GM21576 (cell line): ENCODE measurements at regions not wholly inside any gene's neighbourhood (a gene's known extent, or its start where the extent isn't known, plus 50 kb on each side); places are given as distances from the start of the nearest gene placed in this dataset.
A peak's percentile ranks its signal among the peaks of the same experiment; 100 is the strongest.

Source experiments
- ATAC-seq: cut with Tn5 transposase; IDR thresholded peaks from one replicate; pipeline ENCODE4 v1.9.1; 2021; ENCODE audit warnings: mild to moderate bottlenecking, moderate library complexity; ENCODE audit not compliant: unreplicated experiment

DNA sequence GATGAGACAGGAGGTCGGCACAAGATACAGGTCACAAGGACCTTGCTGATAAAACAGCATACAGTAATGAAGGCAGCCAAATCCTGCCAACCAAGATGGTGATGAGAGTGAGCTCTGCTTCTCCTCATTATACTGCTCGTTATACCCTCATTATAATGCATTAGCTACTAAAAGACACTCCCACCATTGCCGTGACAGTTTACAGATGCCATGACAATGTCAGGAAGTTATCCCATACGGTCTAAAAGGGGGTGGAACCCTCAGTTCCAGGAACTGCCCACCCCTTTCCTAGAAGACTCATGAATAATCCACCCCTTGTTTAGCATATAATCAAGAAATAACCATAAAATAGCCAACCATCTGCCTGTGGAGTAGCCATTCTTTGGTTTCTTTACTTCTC is 224.2 kb downstream of the RBM43 start:
- no peak for ATAC-seq

DNA sequence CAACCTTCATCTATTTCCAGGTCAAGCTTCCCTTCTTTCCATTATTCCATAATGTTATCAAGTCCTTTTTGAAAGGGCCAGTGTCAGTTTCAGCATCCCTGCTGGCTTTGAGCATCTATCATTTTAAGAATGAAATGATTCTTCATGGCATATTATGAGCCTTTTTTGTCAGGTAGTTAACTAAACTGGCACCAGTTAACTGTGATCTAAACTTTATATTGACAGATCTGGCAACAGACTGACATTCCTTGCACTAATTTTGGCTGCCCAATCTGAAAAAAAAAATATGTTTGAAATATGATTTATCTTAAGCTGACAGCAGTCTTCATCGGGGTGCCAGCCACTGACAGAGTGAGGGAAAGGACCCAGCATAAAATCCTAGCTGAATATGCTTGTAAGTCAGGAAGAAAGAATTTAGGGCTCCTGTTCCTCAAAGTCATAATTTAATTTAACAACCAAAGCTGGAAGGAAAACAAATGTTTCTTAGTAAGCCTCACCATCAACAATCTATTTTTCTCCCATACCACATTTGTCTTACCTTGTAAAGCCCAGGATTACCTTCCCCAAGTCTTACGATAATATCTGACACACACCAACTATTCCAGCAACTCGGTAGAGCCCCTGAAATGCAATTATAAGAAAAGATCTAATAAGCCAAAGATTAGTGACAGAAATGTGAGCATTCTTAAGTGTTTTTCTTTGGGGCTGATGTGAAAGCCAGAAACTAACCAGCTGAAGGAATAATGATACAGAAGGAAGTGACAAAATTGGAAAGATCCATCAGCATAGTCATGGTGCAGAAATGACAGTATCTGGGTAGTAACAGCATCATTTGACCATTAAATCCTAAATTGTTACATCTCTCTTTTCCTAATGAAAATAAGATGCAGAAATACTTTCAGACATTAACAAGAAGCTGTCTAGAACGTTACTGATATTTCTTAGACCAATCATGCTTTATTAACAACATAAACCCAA is 228.1 kb downstream of the RBM43 start:
- no peak for ATAC-seq

DNA sequence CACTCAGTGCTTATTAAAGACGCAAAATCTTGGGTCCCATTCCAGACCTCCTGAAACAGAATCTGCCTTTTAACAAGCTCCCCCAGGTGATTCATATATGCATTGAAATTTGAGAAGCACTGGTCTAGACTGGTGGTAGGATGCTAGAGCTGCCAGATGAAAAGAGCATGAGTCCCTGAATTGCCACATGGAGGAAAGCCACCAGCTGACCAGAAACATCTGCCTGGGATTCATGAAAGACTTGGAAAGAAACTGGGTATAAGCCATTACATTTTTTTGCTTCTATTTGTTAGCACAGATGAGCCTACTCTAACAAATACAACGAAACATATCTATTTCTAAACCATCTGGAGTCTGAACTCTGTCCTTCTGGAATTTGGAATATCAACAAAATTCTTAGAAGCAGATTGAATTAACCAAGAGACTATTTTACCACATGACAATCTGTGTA is 228.9 kb downstream of the RBM43 start:
- no peak for ATAC-seq

DNA sequence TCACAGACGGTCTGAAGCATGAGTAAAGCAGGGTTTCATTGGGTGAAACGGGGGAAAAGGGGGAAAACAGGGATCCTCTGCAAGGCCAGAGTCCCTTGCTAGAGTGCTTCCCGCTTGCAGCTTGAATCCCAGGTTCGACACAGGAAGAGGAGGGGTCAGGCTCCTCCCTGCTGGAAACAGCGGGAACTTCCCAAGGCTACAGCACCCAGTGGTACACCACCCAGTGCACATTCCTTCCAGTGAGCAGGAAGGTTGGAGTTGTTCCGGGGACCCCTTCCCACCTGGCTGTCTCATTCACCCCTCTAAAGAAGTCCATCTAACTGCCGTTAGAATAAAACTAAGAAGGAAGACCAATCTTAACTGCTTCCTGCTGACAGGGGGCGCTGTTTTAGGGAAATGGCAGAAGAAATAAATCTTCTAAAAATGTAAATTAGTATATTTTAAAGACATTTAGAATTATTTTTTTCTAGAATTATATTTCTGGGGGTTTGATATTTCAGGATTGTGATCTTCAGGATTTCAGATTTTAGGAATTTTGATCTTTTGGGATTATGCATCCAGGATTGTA is 230.9 kb downstream of the RBM43 start:
- ATAC-seq: no peak

DNA sequence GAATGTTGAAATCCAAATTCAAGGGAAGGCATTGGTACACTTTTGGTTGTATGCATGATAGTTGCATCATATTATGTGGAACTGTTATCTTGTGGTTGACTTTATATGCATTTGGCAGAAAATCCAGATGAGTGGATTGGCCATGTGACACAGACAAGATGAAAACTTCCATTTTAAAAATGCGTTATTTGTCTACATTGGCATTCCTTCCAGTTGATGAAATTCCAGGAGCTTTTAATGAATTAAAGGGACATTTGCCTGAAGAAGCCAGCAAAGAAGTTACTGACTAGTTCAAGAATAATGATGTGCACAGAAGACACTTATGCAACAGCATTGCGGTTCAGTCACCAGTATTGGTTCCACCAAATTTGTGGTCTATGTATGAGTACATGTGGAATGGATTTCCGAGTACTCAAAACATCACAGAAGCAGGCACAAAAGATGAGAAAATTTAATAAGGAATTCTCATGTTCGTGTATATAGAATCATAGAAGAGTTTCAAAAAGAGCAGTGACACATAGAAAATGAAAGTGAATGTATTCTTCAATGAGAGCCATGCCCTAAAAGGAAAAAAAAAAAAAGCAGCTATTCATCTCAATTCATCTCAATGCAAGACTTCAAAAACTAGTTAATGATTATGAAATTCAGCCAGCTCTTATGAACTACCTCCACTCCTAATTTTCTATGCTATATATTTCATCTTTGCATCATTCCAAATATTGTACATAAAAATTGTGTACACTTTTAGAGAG is 232.1 kb downstream of the RBM43 start:
- ATAC-seq: no peak

DNA sequence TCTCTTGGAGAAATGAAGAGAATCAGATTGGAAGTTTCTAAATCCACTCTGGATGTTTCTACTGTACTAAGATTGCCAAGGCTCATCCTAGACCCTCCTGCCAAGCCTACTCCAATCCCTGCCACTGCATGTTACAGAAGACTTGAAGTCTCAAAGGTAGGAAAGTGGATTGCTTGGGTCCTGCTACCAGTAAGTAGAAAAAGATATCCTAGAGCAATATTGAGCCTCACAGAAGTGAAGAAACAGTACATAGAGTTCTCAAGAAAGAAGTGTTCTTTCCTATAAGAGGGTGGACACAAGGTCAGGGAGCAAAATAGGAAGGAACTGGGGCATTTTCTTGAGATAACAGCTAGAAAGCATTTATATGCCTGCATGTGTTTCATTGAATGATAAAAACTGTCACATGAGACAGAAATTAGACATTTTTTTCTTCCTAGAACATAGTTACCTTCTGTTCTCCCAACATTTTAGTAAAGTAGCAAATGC is 232.9 kb downstream of the RBM43 start:
- ATAC-seq: no peak

DNA sequence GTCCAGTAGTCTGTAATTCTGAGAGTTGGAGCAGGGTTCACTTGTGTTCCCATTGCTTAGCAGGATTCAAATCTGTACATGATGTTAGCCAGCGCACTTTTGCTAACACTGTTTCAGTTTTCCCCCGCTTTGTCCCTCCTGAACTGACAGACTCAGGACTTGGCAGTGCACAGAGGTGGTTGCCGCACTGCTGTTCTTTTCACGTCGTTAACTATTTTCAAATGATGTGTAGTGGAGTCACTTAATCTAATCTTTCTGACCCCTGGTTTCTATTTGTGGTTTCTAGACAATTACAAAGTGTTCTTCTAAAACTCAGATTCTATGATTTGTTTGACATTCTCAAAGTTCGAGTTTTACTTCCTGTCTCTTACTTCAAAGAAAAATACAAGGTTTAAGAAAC is 234.5 kb downstream of the RBM43 start:
- no peak for ATAC-seq

DNA sequence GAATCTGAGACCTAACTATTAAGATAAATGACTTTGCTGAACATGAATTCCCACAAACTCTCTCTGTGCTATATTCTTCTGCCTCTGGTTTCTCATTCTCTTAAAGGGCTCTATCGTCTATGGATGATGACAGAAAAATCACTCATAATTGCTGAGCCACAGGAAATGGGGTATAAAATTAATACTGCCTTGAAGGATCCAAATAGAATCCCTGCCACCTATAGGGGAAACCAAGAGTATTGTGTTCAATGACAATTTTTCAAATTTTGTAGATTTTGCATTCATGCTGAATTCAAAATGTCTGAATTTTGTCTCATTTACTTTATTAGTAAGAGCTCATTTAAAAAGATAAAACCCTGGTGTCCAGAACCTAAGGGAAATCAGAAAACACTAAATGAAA is 235.8 kb downstream of the RBM43 start:
- no peak for ATAC-seq

DNA sequence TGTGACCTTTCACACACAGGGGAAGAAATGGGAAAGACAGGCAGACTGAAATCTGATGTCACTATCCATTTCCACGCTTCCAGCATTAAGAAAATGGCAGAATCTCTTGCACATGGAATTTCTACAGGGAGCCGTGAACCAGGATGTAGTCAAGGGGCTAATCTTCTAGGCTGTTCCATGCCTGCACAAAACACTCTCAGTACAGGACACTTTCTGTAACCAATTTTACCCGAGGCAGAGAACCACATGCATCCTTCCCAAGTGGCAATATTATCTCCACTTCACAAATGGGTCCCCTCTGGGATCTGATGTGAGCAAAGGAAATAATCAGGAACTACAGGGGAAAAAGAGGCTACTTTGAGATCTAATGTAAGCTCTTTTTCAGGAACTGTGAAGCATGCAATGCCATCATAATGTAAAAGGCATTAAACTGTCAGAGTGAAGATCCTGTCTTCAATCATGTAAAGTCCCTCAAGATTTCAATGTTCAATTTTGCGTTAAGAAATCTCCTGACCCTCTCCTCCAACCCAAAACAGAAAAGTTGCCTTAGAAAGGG is 236.9 kb downstream of the RBM43 start:
- ATAC-seq: no peak

DNA sequence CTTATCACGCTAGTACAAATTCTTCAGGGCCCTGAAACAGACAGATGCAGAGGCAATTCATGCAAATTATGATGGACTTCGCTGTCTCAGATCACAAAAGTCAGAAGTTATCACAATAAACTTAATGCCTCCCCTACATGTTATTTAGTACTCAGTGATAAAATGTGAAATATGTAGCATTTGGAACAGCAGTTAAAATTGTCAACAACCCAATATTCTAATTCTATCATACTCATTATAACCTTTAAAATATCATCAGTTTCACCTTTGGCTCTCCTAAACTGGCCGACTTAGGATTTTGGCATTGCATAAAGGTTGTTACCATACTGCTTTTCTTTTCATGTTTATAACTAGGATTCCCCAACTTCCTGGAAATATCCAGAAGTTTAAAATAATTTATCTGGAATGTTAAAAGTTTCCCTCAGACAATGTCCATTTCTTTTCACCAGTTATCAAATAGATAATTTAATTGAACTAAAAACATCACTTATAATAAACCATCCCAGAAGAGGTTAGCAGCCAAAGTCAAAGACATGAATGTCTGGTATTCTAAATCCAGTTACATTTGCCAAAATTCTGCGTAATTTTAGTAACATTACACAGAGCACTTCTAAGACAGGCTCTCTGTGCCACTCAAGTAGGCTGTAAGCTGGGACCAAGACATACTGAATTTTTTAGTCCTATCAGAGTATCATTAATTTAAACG is 239.8 kb downstream of the RBM43 start:
- no peak for ATAC-seq

DNA sequence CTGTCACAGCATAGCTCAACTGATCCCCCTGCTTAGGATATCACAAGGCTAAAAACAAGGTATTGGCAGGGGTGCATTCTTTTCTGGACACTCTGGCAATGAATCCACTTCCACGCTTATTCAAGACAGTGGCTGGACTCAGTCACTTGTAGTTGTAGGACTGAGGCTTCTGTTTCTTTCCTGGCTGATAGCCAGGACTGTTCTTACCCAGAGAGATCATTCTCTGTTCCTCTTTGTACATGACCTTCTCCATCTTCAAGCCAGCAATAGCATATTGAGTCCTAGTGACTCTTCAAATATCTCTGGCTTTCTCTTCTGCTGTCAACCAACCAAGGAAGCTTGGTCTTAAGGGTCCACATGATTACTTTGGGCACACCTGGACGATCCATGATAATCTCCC is 241.3 kb downstream of the RBM43 start:
- peak; percentile 94 for ATAC-seq

DNA sequence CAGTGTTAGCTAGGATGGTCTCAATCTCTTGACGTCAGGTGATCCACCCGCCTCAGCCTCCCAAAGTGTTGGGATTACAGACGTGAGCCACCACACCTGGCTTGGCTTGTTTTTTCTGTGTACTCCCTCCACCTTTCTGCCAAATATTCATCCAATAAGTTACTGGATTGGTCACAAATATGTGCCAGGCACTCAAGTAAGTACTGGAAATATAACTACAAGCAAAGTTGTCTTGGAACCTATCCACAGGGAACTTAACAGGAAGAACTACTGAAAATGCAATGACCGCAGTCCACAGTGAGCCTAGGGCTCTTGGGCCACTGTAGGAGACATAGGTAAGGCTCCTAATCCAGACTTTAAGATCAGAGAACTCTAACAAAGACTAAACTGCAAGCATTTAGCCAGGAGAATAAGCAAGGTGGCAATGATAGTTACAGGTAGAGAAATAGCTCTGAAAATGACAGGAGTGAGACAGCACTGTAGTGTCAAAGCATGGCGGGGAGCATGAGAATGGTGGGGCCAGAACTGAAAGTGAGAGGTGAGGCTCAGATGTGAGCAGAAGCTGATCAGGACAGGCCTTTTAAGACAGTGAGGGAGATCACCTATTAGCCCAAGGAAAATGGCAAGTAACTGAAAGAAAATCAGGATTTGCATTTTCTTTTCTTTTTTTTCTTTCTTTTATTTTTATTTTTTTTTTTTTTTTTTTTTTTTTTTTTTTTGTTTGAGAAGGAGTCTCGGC is 252.1 kb downstream of the RBM43 start:
- ATAC-seq: no peak

DNA sequence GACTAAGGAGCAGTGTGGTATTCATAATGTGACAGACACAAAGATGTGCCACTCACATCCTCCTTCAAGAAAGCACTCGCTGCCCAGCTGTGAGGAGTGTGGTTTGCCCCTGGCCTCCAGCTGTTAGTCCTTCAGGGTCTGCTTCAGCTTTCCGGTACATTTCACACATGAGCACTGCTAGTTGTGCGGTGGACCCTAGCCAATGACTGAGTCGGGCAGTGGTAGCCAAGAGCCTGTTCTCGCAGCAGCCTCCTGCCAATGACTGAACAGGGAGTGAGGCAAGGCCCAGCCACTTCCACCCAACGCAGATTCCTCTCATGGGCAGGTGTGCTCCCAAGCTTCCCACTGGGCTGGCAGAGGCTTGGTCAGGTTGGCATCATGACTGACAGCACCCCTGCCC is 254.3 kb downstream of the RBM43 start:
- no peak for ATAC-seq

DNA sequence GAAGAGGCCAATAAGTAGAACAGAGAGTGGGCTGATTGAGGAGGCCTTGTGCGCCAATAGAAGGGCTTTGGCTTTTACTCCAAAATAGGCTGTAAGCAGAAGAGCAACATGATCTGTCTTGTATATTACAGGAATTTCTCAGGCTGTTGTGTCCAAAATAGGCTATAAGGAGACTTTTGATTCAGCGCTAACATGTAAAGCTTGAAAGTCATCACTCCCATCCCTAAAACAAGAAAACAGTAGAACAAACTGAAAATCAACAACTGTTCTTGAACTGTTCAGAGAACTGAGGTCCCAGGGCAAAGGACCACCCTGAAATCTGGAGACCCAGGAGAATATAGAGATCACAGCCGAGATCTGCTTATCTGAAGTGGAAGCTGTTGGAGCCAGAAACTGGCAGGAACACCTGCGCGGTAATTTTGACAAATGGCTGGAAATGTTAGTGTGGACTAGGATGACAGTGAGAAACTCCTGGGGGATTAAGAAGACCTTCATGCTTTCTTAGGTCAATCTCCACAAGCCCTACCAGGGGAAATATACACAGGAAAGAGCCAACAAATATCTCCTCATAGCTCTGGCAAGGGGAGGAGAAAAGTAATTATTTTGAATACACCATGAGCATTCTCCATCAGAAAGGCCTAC is 258.6 kb downstream of the RBM43 start:
- no peak for ATAC-seq

DNA sequence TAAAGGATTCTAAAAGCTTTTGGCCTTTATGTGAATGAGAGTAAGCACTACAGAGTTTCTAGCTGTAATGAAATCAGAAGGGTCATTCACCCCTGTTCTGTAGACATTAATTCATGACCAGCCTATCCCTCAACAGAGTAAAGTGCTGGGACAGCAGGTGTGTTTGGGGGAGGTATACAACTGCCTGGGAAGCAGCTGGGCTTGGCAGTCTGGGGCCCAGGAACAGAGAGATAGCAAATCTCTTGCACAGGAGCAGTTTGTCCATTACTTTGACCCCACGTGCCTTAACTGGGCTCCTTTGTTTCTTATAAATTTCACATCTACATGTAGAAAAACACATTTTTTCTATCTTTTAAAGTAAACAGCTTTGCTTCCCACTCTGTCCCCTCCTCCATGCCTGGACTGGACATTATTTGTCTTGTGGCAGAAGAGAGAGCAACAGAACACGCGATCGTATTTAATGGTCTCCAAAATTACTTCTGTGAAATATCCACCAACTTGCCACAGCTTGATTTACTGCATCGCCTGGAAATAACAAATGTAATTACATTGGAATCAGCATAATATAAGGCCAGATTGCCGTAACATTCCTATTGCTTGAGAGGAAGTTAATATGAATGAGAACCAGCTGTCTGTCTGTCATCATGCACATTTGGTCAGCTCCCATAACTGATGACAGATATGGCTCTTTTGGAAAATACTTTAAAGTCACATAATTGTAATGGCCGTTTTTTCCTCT is 263.8 kb downstream of the RBM43 start:
- ATAC-seq: no peak

DNA sequence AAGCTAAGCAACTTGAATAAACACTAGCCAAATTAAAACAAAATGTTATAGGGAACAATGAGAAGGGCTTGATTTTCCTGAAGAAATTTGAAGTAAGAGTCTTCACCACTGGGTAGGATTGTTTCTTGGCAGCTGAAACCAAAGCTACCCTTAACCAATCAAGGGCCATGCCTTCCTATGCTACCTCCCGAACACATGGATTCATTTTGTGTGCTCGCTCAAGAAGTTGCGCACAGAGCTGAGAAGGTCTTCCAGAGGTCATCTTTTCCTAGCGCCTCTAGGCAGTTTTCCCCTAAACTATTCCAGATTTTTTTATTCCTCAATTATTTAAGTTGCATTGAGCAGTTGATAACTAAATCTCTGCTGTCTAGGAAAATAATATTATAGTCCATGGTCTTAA is 264.6 kb downstream of the RBM43 start:
- ATAC-seq: no peak

DNA sequence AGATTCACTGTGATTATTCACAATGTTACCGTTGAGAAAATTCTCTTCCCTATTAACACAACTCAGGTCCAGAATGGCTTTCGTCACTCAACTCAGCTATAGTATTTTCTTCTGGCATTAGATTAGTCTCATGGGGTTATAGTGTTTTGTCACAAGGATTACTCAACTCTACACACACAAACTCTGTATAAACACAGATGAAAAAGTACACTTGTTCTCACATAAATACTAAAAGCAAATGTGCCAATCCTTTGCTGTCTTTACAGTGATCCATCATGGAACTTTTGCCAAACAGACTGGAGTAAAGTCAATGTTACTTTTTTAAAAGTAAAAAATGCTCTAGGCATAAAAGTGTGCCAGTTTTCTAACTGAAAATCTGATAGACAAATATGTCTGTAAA is 267.6 kb downstream of the RBM43 start:
- no peak for ATAC-seq

DNA sequence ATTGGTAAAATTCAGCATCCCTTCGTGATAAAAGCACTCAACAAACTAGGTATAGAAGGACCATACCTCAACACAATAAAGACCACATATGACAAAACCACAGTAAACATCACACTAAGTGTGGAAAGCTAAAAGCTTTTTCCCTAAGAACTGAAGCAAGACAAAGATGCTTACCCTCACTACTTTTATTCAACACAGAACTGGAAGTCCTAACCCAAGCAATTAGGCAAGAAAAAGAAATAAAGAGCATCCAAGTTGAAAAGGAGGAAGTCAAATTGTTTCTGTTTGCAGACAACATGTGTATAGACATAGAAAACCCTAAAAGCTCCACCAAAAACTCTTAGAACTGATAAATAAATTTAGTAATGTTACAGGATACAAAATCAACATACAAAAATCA is 271.7 kb downstream of the RBM43 start:
- no peak for ATAC-seq

DNA sequence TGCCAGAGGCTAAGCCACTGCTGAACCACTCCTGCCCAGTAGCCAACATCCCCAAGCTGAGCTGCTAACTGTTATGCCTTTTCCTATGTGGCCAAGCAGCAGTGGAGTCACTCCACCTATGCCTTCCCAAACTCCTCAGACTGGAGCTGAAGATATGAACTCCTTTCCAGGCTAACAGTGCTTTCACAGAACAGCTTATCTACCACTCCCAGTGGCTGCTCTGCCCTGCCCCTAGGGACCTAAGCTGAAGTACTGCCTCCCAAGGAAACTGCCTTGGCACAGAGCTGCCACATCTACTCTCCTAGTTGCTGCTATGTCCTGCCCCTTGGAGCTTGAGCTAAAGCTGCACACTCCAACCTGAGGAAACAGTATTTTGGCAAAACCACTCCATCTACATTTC is 275.9 kb downstream of the RBM43 start:
- no peak for ATAC-seq
